Prostate gland (tissue), 2 donors: ENCODE measurements at regions not wholly inside any gene's neighbourhood (a gene's known extent, or its start where the extent isn't known, plus 50 kb on each side); places are given as distances from the start of the nearest gene placed in this dataset.
A peak's percentile ranks its signal among the peaks of the same experiment; 100 is the strongest.

Experiments used
- DNase-seq: peaks from one replicate; pipeline ENCODE4 v3.0.0-alpha.2; 2019; ENCODE audit warnings: low spot score
- H3K27ac ChIP-seq, 2 donors: fragments of 200-600 bp; sonication (generic); 2 replicates each; pipeline ENCODE4 v1.5.1; 2017 to 2019
- H3K27me3 ChIP-seq: fragments of 200-600 bp; sonication (generic); replicated peaks from 2 replicates; pipeline ENCODE4 v1.5.1; 2019; ENCODE audit not compliant: insufficient read depth
- H3K36me3 ChIP-seq, 2 donors: fragments of 200-600 bp; sonication (generic); 1 replicate in 1 of 2; 2 replicates in 1 of 2; pipeline versions ENCODE4 v1.5.1 to v1.8.1; 2017 to 2019
- H3K4me1 ChIP-seq: fragments of 200-600 bp; sonication (generic); replicated peaks from 2 replicates; pipeline ENCODE4 v1.5.1; 2019
- H3K4me3 ChIP-seq, 2 donors: fragments of 200-600 bp; sonication (generic); 2 replicates each; pipeline ENCODE4 v1.5.1; 2017 to 2019
- H3K9me3 ChIP-seq: fragments of 200-600 bp; sonication (generic); 2 replicates; pipeline ENCODE4 v1.5.1; 2017
- CTCF ChIP-seq, 4 experiments: fragments of 200-600 bp in 2 of 4; fragments of 450-650 bp in 2 of 4; sonication (generic) in 2 of 4; IDR thresholded peaks; 1 replicate in 3 of 4; 2 replicates in 1 of 4; pipeline ENCODE4 v1.5.1; 2016 to 2019; ENCODE audit warnings: antibody characterized with exemption in 4 of 4, mild to moderate bottlenecking in 2 of 4, moderate library complexity in 2 of 4
- POLR2A ChIP-seq: fragments of 450-650 bp; IDR thresholded peaks from one replicate; pipeline ENCODE4 v1.6.1; 2016; ENCODE audit warnings: antibody characterized with exemption, mild to moderate bottlenecking
- POLR2AphosphoS5 ChIP-seq: sonication (generic); formaldehyde crosslinking; IDR thresholded peaks from one replicate; pipeline ENCODE4 v1.6.1; 2017; ENCODE audit warnings: antibody characterized with exemption
- WGBS: methylation state at CpG from one replicate; pipeline ENCODE4 v1.1.5; 2018; 5-methylcytosine and 5-hydroxymethylcytosine counted together
- intact Hi-C: fragments of 100-400 bp; cut with DNase I; formaldehyde crosslinking; loops from one replicate; pipeline ENCODE4 v1.14.2; 2022

GRCh38 chr5:171628633-171628974 lies 157.0 kb upstream of the SMIM23 start:
- TF ChIP-seq CTCF (IDR thresholded peaks at IDR 0.05) (no peak), POLR2A (no peak), POLR2AphosphoS5 (no peak)
- Histone ChIP-seq H3K27me3 (no peaks in the 10 kb centered on the region), H3K27ac (no peak overlapping the region), H3K36me3 (no peaks in the 10 kb centered on the region), H3K9me3 (no peaks in the 10 kb centered on the region), H3K4me3 (no peak overlapping the region), H3K4me1 (no peaks in the 10 kb centered on the region)
- no peak for DNase-seq
- intact Hi-C loops = loop anchor here (5.0 kb wide), 1 partner anchor 274 kb away; no protein-coding TSS in a partner anchor
- 44% methylated on average over 6 of the region's 6 CpGs for WGBS

- DNase-seq = no peak
- Histone ChIP-seq H3K4me3 (no peak overlapping the region), H3K27me3 (no peaks in the 10 kb centered on the region), H3K9me3 (no peaks in the 10 kb centered on the region), H3K27ac (no peak overlapping the region), H3K4me1 (no peaks in the 10 kb centered on the region), H3K36me3 (no peaks in the 10 kb centered on the region)
- intact Hi-C loops = loop anchor here (5.0 kb wide), 1 partner anchor 273 kb away; no protein-coding TSS in a partner anchor
- TF ChIP-seq CTCF (IDR thresholded peaks at IDR 0.05) (no peak), POLR2AphosphoS5 (no peak), POLR2A (no peak)
- 60% methylated on average over 7 of the region's 7 CpGs for WGBS
Observed at GRCh38 chr5:171629221-171629620, 156.4 kb upstream of the SMIM23 start.

- DNase-seq = peak; percentile 20
- no peaks in the 10 kb centered on the region for H3K27me3 ChIP-seq
- intact Hi-C loops = loop anchor here (2.0 to 5.0 kb wide), 3 partner anchors 211 to 273 kb away; partner anchors contain the start of gene FGF18
- peak; percentile 5 for TF ChIP-seq POLR2AphosphoS5
- TF ChIP-seq CTCF (IDR thresholded peaks at IDR 0.05) = peak in 3 of 4 experiments; percentile 34 to 60 (median 48)
- TF ChIP-seq POLR2A = no peak
- no peaks in the 10 kb centered on the region for H3K36me3 ChIP-seq
- no peaks in the 10 kb centered on the region for H3K9me3 ChIP-seq
- no peaks in the 10 kb centered on the region for H3K4me1 ChIP-seq
- 15% methylated on average over 28 of the region's 28 CpGs for WGBS
- H3K4me3 ChIP-seq = no peak overlapping the region
- H3K27ac ChIP-seq = no peak overlapping the region
Observed at GRCh38 chr5:171629628-171630349, 155.8 kb upstream of the SMIM23 start.

GRCh38 chr5:171630350-171631065 lies 155.1 kb upstream of the SMIM23 start:
- Histone ChIP-seq H3K4me1 (no peaks in the 10 kb centered on the region), H3K36me3 (no peaks in the 10 kb centered on the region), H3K27ac (no peak overlapping the region), H3K9me3 (no peaks in the 10 kb centered on the region), H3K4me3 (no peak overlapping the region), H3K27me3 (no peaks in the 10 kb centered on the region)
- no peak for DNase-seq
- no peak for TF ChIP-seq POLR2AphosphoS5
- TF ChIP-seq POLR2A = no peak
- TF ChIP-seq CTCF (IDR thresholded peaks at IDR 0.05) = no peak
- intact Hi-C loops = loop anchor here (2.0 to 5.0 kb wide), 2 partner anchors 212 to 217 kb away; partner anchors contain the start of gene FGF18
- WGBS = 55% methylated on average over 11 of the region's 11 CpGs
